ENCODE measurements at regions not wholly inside any gene's neighbourhood (a gene's known extent, or its start where the extent isn't known, plus 50 kb on each side); places are given as distances from the start of the nearest gene placed in this dataset.
A peak's percentile ranks its signal among the peaks of the same experiment; 100 is the strongest.

GRCh38 chr14:100010679-100011078 is 54.5 kb upstream of the EVL start:
- 78 to 82% methylated on average over 4 of the region's 4 CpGs for WGBS, 2 donors
- intact Hi-C loops (cut with DNase I), result no loop called here
- FAIRE-seq (no peak), ATAC-seq (no peak), DNase-seq (no peak)
- Histone ChIP-seq H3K4me3 (no peak overlapping the region), H3K4me1 (peaks cover 3 to 13% (median 9%) of the 10 kb centered on the region in 3 donors), H3K9me3 (no peaks in the 10 kb centered on the region), H3K27ac (no peak overlapping the region), H3K36me3 (no peaks in the 10 kb centered on the region), H3K27me3 (no peaks in the 10 kb centered on the region)
- no peak for TF ChIP-seq CTCF (IDR thresholded peaks at IDR 0.05)

- intact Hi-C loops (cut with DNase I), result no loop called here
- DNase-seq (no peak), ATAC-seq (no peak), FAIRE-seq (no peak)
- no peak overlapping the region for H3K4me3 ChIP-seq
- no peak overlapping the region for H3K27ac ChIP-seq
- H3K27me3 ChIP-seq, result no peaks in the 10 kb centered on the region
- H3K36me3 ChIP-seq, result no peaks in the 10 kb centered on the region
- 73 to 78% methylated on average over 3 of the region's 3 CpGs for WGBS, 2 donors
- H3K9me3 ChIP-seq, result no peaks in the 10 kb centered on the region
- H3K4me1 ChIP-seq, result peaks cover 3 to 13% (median 9%) of the 10 kb centered on the region in 3 donors
- no peak for TF ChIP-seq CTCF (IDR thresholded peaks at IDR 0.05)
These were observed 53.4 kb upstream of the EVL start for GRCh38 chr14:100011628-100012325.

- ATAC-seq (peak in 1 of 4 donors; percentile 29), FAIRE-seq (no peak)
- intact Hi-C loops (cut with DNase I), result no loop called here
These were observed 52.5 kb upstream of the EVL start for GRCh38 chr14:100012478-100013327.

GRCh38 chr14:100015251-100015655 is 50.0 kb upstream of the EVL start:
- FAIRE-seq, result no peak
- TF ChIP-seq CTCF (IDR thresholded peaks at IDR 0.05), result no peak
- Histone ChIP-seq H3K4me1 (peaks cover 3 to 13% (median 9%) of the 10 kb centered on the region in 3 donors), H3K27ac (no peak overlapping the region), H3K9me3 (no peaks in the 10 kb centered on the region), H3K27me3 (no peaks in the 10 kb centered on the region), H3K36me3 (no peaks in the 10 kb centered on the region), H3K4me3 (no peak overlapping the region)
- WGBS, 2 donors, result 90 to 91% methylated on average over 9 of the region's 9 CpGs
- peak in 2 of 4 donors; percentile 28 to 44 for ATAC-seq
- no peak for DNase-seq
- intact Hi-C loops (cut with DNase I), result no loop called here

More at GRCh38 chr14:100012478-100013327, 52.5 kb upstream of the EVL start:
- Histone ChIP-seq H3K27ac (no peak overlapping the region), H3K4me1 (peaks cover 3 to 13% (median 9%) of the 10 kb centered on the region in 3 donors), H3K9me3 (no peaks in the 10 kb centered on the region), H3K4me3 (no peak overlapping the region), H3K36me3 (no peaks in the 10 kb centered on the region), H3K27me3 (no peaks in the 10 kb centered on the region)
- no peak for DNase-seq
- WGBS, 2 donors, result 78 to 79% methylated on average over 2 of the region's 2 CpGs
- TF ChIP-seq CTCF (IDR thresholded peaks at IDR 0.05), result no peak
